Left ventricle myocardium inferior (tissue), 1 donor: ENCODE measurements at regions not wholly inside any gene's neighbourhood (a gene's known extent, or its start where the extent isn't known, plus 50 kb on each side); places are given as distances from the start of the nearest gene placed in this dataset.

Source experiments
- DNase-seq: peaks from one replicate; pipeline ENCODE4 v3.0.0-alpha.2; 2020
- H3K27ac ChIP-seq: fragments of 200-600 bp; replicated peaks from 2 replicates; pipeline ENCODE4 v1.8.0; 2021
- H3K27me3 ChIP-seq: fragments of 200-600 bp; 2 replicates; pipeline ENCODE4 v1.8.0; 2021; ENCODE audit warnings: low read depth
- H3K36me3 ChIP-seq: fragments of 200-600 bp; 2 replicates; pipeline ENCODE4 v1.8.0; 2021
- H3K4me1 ChIP-seq: fragments of 200-600 bp; 2 replicates; pipeline ENCODE4 v1.8.0; 2021
- H3K4me3 ChIP-seq: fragments of 200-600 bp; 2 replicates; pipeline ENCODE4 v1.8.0; 2021; ENCODE audit warnings: mild to moderate bottlenecking, moderate library complexity
- H3K9me3 ChIP-seq: fragments of 200-600 bp; replicated peaks from 2 replicates; pipeline ENCODE4 v1.8.0; 2021
- CTCF ChIP-seq: fragments of 200-600 bp; IDR thresholded peaks from 2 replicates; pipeline ENCODE4 v1.8.0; 2021; ENCODE audit warnings: antibody characterized with exemption, mild to moderate bottlenecking, borderline replicate concordance
- intact Hi-C: fragments of 100-400 bp; cut with micrococcal nuclease; formaldehyde crosslinking; loops from one replicate; pipeline ENCODE4 v1.11.0; 2022
- donor health status: DM: no; HTN: yes; CAD: no; lungs with severe emphysema.

DNA sequence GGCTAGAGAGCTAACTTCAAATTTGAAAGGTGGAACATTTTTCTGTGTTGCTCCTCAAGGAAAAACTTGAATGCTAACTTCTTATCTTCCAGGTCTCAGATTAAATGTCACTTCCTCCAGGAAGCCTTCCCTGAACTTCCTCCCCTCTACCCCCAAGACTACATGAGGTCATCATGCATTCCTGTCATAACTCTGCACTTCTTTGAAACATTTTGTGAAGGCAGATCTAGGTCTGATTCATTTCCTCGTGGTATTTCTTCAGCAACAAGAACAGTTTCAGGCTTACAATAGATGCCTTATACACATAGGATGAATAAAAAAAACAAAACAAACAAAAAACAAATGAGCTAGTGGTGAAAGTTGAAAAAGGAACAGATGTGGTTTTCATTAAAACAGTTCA is 97.1 kb upstream of the SRRM4 start:
- TF ChIP-seq CTCF = no peak
- Histone ChIP-seq H3K27ac (no peak overlapping the region), H3K36me3 (no peaks in the 10 kb centered on the region), H3K27me3 (peaks cover 48% of the 10 kb centered on the region), H3K4me1 (no peaks in the 10 kb centered on the region), H3K4me3 (no peak overlapping the region), H3K9me3 (no peaks in the 10 kb centered on the region)
- intact Hi-C loops = no loop called here
- no peak for DNase-seq

- H3K9me3 ChIP-seq = peaks cover 15% of the 10 kb centered on the region
- H3K4me1 ChIP-seq = no peaks in the 10 kb centered on the region
- no peak overlapping the region for H3K27ac ChIP-seq
- intact Hi-C loops = no loop called here
- no peak for DNase-seq
- no peaks in the 10 kb centered on the region for H3K27me3 ChIP-seq
- no peak for TF ChIP-seq CTCF
- H3K36me3 ChIP-seq = no peaks in the 10 kb centered on the region
- no peak overlapping the region for H3K4me3 ChIP-seq
Measured at GRCh38 chr12:118900993-118901392, 80.3 kb upstream of the SRRM4 start.

- Histone ChIP-seq H3K4me3 (no peak overlapping the region), H3K36me3 (no peaks in the 10 kb centered on the region), H3K4me1 (no peaks in the 10 kb centered on the region), H3K27me3 (peaks cover 56% of the 10 kb centered on the region), H3K27ac (no peak overlapping the region), H3K9me3 (peaks cover 8% of the 10 kb centered on the region)
- TF ChIP-seq CTCF = no peak
- no peak for DNase-seq
- intact Hi-C loops = no loop called here
Measured at GRCh38 chr12:118908811-118909210, 72.5 kb upstream of the SRRM4 start.

DNA sequence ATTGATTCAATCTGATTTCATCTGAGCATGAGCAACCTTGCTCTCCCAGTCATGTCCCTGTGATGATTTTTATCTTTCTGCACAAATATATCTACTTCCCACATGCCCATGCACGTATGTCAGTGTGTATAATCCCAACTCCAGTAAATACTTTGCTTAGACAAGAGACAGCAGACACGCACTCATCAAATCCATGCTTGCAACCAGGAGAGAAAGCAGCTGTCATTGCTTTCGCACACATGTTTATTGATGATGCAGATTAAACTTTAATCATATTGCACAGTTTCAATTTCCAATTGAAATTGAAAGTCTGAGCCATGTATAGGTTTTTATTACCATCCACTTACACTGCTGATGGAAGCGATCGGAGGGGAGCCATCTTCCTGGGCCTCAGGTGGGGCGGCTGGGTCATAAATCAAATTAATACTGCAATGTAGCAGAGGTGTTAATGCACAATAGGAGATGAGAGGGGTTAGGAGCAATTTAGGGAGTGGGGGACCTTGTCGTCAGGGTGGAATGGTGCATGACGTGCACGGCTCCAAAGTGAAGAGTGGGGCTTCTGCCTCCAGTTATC is 68.6 kb upstream of the SRRM4 start:
- Histone ChIP-seq H3K9me3 (no peaks in the 10 kb centered on the region), H3K36me3 (no peaks in the 10 kb centered on the region), H3K27ac (no peak overlapping the region), H3K4me3 (no peak overlapping the region), H3K27me3 (peaks cover 50% of the 10 kb centered on the region), H3K4me1 (no peaks in the 10 kb centered on the region)
- intact Hi-C loops = no loop called here
- no peak for TF ChIP-seq CTCF
- DNase-seq = no peak

DNA sequence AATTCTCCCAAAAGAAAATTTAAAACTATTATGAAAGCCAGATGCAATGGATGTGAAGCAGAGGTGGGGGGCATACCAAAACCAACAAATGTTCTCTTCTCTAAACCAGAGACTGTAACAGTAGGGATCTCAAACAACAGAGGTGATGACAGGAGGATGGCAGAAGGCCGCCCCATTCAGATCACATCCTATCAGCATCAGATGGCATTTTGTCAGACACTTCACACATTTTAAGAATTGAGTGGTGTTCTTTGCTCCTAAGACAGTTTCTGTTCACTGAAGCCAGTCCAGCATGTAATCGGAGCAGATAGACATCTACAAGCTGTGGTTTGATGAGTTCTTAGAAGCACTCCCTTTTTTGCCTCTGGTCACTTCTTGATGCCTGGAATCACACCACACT is 59.6 kb upstream of the SRRM4 start:
- TF ChIP-seq CTCF = no peak
- intact Hi-C loops = no loop called here
- Histone ChIP-seq H3K27ac (no peak overlapping the region), H3K4me3 (no peak overlapping the region), H3K27me3 (peaks cover 52% of the 10 kb centered on the region), H3K4me1 (no peaks in the 10 kb centered on the region), H3K36me3 (no peaks in the 10 kb centered on the region), H3K9me3 (no peaks in the 10 kb centered on the region)
- no peak for DNase-seq
